ENCODE measurements at regions not wholly inside any gene's neighbourhood (a gene's known extent, or its start where the extent isn't known, plus 50 kb on each side); places are given as distances from the start of the nearest gene placed in this dataset.
A peak's percentile ranks its signal among the peaks of the same experiment; 100 is the strongest.
"Not testable (repeated sequence)": the region's sequence is repeated elsewhere in the genome, so short reads cannot be mapped to it uniquely, and the experiment has no call there.

DNA sequence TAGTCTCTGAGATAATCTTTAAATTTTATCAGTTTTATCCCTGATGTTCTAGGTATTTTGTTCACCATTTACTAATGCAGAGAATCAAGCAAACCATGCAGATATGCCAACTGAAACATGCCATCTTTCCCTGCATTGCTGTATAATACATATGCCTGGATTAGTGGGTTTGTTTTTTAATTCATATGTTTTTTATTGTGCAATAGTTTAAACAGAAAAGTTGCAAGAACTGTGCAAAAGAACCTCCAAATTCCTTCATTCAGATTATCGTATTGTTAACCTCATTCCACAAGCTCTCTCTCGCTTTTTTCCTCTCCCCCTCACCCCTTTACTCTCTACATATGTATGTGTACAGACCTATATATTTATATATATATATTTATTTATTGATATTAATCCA is 244.6 kb downstream of the NKX6-1 start:
- TF ChIP-seq, protein P1, sequence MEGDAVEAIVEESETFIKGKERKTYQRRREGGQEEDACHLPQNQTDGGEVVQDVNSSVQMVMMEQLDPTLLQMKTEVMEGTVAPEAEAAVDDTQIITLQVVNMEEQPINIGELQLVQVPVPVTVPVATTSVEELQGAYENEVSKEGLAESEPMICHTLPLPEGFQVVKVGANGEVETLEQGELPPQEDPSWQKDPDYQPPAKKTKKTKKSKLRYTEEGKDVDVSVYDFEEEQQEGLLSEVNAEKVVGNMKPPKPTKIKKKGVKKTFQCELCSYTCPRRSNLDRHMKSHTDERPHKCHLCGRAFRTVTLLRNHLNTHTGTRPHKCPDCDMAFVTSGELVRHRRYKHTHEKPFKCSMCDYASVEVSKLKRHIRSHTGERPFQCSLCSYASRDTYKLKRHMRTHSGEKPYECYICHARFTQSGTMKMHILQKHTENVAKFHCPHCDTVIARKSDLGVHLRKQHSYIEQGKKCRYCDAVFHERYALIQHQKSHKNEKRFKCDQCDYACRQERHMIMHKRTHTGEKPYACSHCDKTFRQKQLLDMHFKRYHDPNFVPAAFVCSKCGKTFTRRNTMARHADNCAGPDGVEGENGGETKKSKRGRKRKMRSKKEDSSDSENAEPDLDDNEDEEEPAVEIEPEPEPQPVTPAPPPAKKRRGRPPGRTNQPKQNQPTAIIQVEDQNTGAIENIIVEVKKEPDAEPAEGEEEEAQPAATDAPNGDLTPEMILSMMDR (conservative IDR thresholded peaks at IDR 0.05), result no peak

DNA sequence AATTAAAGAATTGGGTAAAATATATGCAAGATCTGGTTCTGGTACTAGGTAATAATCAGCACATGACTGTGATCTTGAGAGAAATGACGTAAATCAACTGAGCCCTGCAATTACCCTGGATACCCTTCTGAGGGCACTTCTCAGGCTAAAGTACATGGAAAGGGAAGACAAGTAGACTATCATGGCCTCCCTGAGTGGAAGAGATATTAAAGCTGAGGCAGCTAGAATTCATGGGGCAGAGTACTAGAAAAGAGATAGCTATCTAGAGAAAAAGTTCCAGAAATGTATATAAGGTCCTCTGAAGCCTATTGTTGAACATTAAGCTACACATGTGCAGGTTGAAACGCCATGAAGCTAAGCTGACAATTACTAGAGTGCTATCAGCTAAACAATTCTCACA is 249.6 kb downstream of the NKX6-1 start:
- H3K27ac ChIP-seq, result no peak overlapping the region
- TF ChIP-seq, protein P1 (conservative IDR thresholded peaks at IDR 0.05), result no peak

More for the DNA sequence above, 244.6 kb downstream of the NKX6-1 start:
- no peak overlapping the region for H3K27ac ChIP-seq

DNA sequence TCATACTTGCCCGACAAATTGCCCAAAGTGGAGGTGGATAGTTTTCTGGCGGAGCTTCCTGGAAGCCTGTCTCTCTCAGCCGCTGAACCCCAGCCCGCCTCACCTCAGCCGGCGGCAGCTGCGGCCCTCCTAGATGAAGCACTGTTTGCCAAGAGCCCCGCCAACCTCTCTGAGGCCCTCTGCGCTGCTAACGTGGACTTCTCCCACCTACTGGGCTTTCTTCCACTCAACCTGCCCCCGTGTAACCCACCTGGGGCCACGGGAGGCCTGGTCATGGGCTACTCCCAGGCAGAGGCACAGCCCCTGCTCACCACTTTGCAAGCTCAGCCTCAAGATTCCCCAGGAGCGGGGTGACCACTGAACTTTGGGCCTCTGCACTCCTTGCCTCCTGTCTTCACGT is 254.1 kb downstream of the NKX6-1 start:
- H3K27ac ChIP-seq, result not testable (repeated sequence)

DNA sequence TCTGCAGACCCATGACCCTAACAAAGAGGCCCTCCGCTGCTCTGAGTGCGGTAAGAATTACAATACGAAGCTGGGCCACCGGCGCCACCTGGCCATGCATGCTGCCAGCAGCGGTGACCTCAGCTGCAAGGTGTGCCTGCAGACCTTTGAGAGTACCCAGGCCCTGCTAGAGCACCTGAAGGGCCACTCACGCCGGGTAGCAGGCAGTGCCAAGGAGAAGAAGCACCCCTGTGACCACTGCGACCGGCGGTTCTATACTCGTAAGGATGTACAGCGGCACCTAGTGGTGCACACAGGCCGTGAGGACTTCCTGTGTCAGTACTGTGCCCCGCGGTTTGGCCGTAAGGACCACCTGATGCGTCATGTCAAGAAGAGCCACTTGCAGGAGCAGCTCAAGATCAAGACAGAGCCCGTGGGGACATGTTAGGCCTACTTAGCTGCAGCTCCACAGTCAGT is 254.7 kb downstream of the NKX6-1 start:
- H3K27ac ChIP-seq, result not testable (repeated sequence)

DNA sequence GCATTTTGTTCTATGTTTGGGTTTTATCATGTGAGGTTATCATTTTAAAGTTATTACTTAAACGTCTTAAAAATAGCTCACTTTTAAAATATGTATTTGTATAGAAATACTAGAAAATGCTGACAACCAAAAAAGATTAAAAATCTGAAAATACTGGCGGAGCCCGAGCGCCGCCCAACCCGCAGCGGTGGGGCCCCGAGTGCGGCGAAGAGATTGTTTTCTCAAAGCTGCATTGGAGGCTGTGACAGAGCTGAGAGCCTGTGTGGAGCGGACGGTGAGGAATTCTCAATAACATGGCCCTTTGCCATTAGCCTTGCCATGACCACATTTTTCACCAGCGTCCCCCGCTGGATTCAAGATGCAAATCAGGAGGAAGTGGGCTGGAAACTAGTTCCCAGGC is 255.4 kb downstream of the NKX6-1 start:
- TF ChIP-seq, protein P1 (conservative IDR thresholded peaks at IDR 0.05), result no peak
- no peak overlapping the region for H3K27ac ChIP-seq

DNA sequence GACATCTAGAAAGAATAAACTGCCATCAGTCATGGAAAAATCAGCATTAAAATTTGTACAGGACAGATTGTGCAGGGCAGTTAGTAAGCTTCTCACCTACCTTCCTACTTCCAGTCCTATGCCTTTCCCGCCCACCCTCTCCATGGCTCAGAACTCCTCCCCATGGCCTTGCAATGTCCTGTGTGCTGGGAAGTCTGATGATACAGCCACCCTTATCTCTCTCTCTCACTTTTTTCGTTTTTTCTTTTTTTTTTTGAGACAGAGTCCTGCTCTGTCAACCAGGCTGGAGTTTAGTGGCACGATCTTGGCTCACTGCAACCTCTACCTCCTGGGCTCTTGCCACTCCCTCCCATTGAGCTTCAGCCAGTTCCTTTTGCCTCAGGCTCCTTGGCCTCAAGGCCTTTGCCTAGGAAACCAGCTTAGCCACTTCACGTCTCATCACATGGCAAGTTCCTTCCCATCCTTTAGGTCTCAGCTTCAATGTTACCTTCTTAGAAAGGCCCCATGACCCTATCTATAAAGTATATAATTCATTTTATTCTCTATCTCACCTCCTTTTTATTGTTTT is 259.7 kb downstream of the NKX6-1 start:
- H3K27ac ChIP-seq, result peak overlapping the region; percentile 20; the same call in 1 of the 2 replicates
- TF ChIP-seq, protein P1 (conservative IDR thresholded peaks at IDR 0.05), result no peak

DNA sequence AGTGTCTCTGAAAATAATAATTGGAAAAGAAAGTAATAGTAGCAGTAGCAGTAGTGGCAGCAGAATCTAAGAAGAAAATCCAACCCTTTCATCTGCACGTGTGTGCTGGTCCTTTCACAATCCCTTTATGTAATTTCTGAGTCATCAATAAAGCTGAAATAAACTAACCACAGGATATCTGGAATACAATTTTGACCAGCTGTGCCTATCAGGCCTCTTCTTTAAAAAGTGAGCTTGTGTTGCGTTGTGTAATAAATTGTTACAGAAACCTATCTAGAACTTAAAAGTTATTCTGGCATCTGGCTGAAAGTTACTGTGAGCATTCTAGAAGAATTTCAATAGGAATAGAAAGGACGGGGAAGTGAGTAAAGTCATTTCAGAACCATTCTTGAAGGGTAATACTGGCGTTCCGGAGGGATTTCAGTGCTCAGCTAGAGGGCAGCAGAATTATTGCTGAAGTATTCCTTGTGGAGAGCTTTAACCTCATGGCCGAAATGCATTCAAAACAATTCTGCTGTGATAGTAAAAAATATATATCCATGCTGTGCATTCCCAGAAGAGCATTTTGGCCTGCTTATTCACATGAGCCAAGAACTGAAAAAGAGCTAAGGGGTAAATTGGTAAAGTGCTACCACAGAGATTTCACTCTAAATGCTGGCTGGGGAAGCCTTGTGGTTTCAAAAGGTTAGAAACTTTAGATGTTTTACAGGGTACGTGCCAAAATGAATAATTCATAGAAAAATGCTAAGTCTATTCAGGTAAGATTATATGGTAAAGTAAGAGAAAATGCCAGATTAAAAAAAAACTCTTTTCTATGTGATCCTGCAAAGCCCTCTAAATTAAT is 260.6 kb downstream of the NKX6-1 start:
- TF ChIP-seq, protein P1 (conservative IDR thresholded peaks at IDR 0.05), result peak; percentile 75
- peak overlapping the region; percentile 20; the same call in 1 of the 2 replicates for H3K27ac ChIP-seq

DNA sequence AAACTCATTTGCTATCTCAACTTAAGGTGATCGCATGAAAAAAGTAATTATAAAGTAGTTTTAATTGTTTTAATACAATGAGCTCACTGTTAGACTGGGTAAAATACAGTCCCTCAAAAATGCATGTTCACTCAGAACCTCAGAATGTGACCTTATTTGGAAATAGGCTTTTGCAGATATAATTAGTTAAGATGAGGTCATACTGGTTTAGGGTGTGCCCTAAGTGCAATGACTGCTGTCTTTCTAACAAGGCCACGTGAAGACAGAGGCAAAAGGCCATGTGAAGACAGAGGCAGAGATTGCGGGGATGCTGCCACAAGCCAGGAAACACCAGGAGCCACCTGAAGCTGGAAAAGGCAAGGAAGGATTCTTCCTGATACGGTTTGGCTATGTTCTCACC is 262.1 kb downstream of the NKX6-1 start:
- TF ChIP-seq, protein P1 (conservative IDR thresholded peaks at IDR 0.05), result no peak
- H3K27ac ChIP-seq, result no peak overlapping the region
